Fibroblast of lung (primary cell): ENCODE measurements at regions not wholly inside any gene's neighbourhood (a gene's known extent, or its start where the extent isn't known, plus 50 kb on each side); places are given as distances from the start of the nearest gene placed in this dataset.

Experiments used
- DNase-seq, 2 donors: peaks; one replicate each; pipeline versions ENCODE4 v3.0.0 to v3.0.0-alpha.2; 2010; ENCODE audit warnings: low read depth in 2 of 2
- H2AFZ ChIP-seq: 2 replicates; pipeline ENCODE4 v1.5.1; 2012; ENCODE audit warnings: low read length, control low read depth, inconsistent platforms
- H3K27ac ChIP-seq: 2 replicates; pipeline ENCODE4 v1.5.1; 2011; ENCODE audit warnings: low read length, control low read depth; ENCODE audit not compliant: insufficient read depth
- H3K27me3 ChIP-seq: 2 replicates; pipeline ENCODE4 v1.5.1; 2011; ENCODE audit warnings: mild to moderate bottlenecking, low read length; ENCODE audit not compliant: control insufficient read depth, insufficient read depth
- H3K36me3 ChIP-seq: 2 replicates; pipeline ENCODE4 v1.5.1; 2011; ENCODE audit warnings: low read length; ENCODE audit not compliant: control insufficient read depth, insufficient read depth
- H3K4me1 ChIP-seq: 2 replicates; pipeline ENCODE4 v1.5.1; 2011; ENCODE audit warnings: low read length; ENCODE audit not compliant: control insufficient read depth, insufficient read depth; ENCODE audit errors: extremely low read depth
- H3K4me2 ChIP-seq: 2 replicates; pipeline ENCODE4 v1.5.1; 2011; ENCODE audit warnings: low read length, control low read depth; ENCODE audit not compliant: insufficient read depth; ENCODE audit errors: extremely low read depth
- H3K4me3 ChIP-seq, 4 experiments: fragments of 200-600 bp in 1 of 4; sonication (generic) in 1 of 4; replicated peaks in 1 of 4; 2 replicates each; pipeline ENCODE4 v1.5.1; 2011 to 2016; ENCODE audit warnings: low read length in 4 of 4, low read depth in 3 of 4, mild to moderate bottlenecking in 3 of 4, control low read depth in 2 of 4, inconsistent platforms in 1 of 4, mixed read lengths in 1 of 4; ENCODE audit not compliant: insufficient read depth in 1 of 4; ENCODE audit errors: control extremely low read depth in 1 of 4
- H3K79me2 ChIP-seq: 2 replicates; pipeline ENCODE4 v1.5.1; 2012; ENCODE audit warnings: mild to moderate bottlenecking, low read length, inconsistent platforms; ENCODE audit not compliant: control insufficient read depth, insufficient read depth
- H3K9ac ChIP-seq: 2 replicates; pipeline ENCODE4 v1.5.1; 2011; ENCODE audit warnings: mild to moderate bottlenecking, low read length, control low read depth; ENCODE audit not compliant: insufficient read depth
- H3K9me3 ChIP-seq: 2 replicates; pipeline ENCODE4 v1.5.1; 2012; ENCODE audit warnings: low read depth, low read length; ENCODE audit not compliant: control insufficient read depth, insufficient read depth
- H4K20me1 ChIP-seq: 2 replicates; pipeline ENCODE4 v1.5.1; 2011; ENCODE audit warnings: low read length; ENCODE audit not compliant: control insufficient read depth, insufficient read depth; ENCODE audit errors: extremely low read depth
- CTCF ChIP-seq, 2 donors: IDR thresholded peaks in 1 of 2; conservative IDR thresholded peaks in 1 of 2; 1 replicate in 1 of 2; 2 replicates in 1 of 2; pipeline ENCODE4 v1.5.1; 2011 to 2012; ENCODE audit warnings: low read length in 2 of 2, control low read depth in 1 of 2, inconsistent platforms in 1 of 2, low read depth in 1 of 2, mild to moderate bottlenecking in 1 of 2
- EZH2 ChIP-seq: IDR thresholded peaks from 2 replicates; pipeline ENCODE4 v1.5.1; 2012; ENCODE audit warnings: low read length, control low read depth, mild to moderate bottlenecking; ENCODE audit errors: missing control alignments

GRCh38 chr6:21844120-21844917, 250.8 kb downstream of the SOX4 start:
- no peaks in the 10 kb centered on the region for H3K9me3 ChIP-seq
- H3K36me3 ChIP-seq: no peaks in the 10 kb centered on the region
- no peak overlapping the region for H3K27ac ChIP-seq
- no peaks in the 10 kb centered on the region for H4K20me1 ChIP-seq
- H3K79me2 ChIP-seq: no peaks in the 10 kb centered on the region
- H3K4me1 ChIP-seq: no peaks in the 10 kb centered on the region
- no peak for DNase-seq
- TF ChIP-seq EZH2 (no peak), CTCF (conservative IDR thresholded peaks at IDR 0.05 in 1 of 2, IDR thresholded peaks at IDR 0.05 in 1 of 2; ENCODE audit: low read depth in 1 of 2, low read length in 2 of 2) (no peak)
- H2AFZ ChIP-seq: no peak overlapping the region
- no peak overlapping the region for H3K4me2 ChIP-seq
- H3K9ac ChIP-seq: no peak overlapping the region
- no peaks in the 10 kb centered on the region for H3K27me3 ChIP-seq
- H3K4me3 ChIP-seq: no peak overlapping the region

DNA sequence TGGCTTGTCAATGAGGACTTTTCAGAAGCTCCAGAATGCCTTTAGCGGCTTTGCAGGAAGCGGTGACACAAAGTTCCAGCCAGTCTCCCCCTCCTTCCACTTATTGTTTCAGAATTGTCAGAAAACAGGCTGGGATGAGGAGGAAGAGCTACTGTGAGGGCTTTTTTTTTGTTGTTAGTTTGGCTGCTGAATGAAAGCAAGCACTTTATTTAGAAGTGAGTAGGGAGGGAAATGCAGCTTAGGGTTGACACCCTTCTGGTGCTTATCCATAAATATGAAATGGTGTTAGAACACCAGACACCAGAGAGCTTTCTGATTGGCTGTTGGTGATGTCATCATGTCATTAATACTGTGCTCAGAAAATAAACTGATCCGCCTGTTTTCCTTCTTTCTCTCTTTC, 251.5 kb downstream of the SOX4 start:
- DNase-seq: no peak
- Histone ChIP-seq H3K27ac (no peak overlapping the region), H3K4me1 (no peaks in the 10 kb centered on the region), H3K79me2 (no peaks in the 10 kb centered on the region), H3K27me3 (no peaks in the 10 kb centered on the region), H3K9me3 (no peaks in the 10 kb centered on the region), H3K4me3 (no peak overlapping the region), H3K9ac (no peak overlapping the region), H2AFZ (no peak overlapping the region), H4K20me1 (no peaks in the 10 kb centered on the region), H3K4me2 (no peak overlapping the region), H3K36me3 (no peaks in the 10 kb centered on the region)
- TF ChIP-seq CTCF (conservative IDR thresholded peaks at IDR 0.05 in 1 of 2, IDR thresholded peaks at IDR 0.05 in 1 of 2; ENCODE audit: low read depth in 1 of 2, low read length in 2 of 2) (no peak), EZH2 (no peak)

DNA sequence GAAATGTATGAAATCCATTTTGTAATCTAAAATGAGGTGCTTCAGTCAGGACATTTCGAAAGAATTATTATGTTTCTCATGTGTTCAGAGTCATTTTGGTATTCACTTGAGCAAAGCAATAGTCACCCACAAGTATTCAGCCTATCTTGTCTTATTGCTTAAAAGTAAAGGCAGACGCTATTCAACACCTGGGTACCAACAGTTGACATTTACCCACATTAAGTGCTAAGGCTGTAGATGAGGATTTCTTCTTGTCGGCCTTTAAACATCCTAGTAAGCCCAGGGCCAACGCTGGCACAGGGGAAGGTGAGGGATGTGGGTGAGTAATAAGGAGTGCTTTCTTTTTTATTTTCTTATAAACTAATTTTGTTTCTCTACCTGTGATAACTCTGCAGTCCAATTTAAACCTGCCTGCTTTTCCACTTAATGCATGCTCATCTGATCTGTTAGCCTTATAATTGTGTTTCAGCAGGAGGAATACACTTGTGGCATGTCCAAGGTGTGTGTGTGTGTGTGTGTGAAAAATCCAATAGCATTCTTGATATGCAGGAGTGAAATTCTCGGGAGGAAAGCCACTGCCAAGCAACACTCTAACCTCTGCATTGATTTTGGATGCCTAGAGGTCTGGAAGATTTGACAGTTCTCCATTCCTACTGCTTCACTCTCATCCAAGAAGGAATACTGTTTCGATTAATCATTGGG, 252.0 kb downstream of the SOX4 start:
- DNase-seq: no peak
- Histone ChIP-seq H3K4me2 (no peak overlapping the region), H3K9ac (no peak overlapping the region), H3K4me3 (no peak overlapping the region), H4K20me1 (no peaks in the 10 kb centered on the region), H3K79me2 (no peaks in the 10 kb centered on the region), H3K4me1 (no peaks in the 10 kb centered on the region), H3K9me3 (no peaks in the 10 kb centered on the region), H3K27me3 (no peaks in the 10 kb centered on the region), H3K36me3 (no peaks in the 10 kb centered on the region), H2AFZ (no peak overlapping the region), H3K27ac (no peak overlapping the region)
- TF ChIP-seq CTCF (conservative IDR thresholded peaks at IDR 0.05 in 1 of 2, IDR thresholded peaks at IDR 0.05 in 1 of 2; ENCODE audit: low read depth in 1 of 2, low read length in 2 of 2) (no peak), EZH2 (no peak)
